ENCODE measurements at regions not wholly inside any gene's neighbourhood (a gene's known extent, or its start where the extent isn't known, plus 50 kb on each side); places are given as distances from the start of the nearest gene placed in this dataset.
A peak's percentile ranks its signal among the peaks of the same experiment; 100 is the strongest.

DNA sequence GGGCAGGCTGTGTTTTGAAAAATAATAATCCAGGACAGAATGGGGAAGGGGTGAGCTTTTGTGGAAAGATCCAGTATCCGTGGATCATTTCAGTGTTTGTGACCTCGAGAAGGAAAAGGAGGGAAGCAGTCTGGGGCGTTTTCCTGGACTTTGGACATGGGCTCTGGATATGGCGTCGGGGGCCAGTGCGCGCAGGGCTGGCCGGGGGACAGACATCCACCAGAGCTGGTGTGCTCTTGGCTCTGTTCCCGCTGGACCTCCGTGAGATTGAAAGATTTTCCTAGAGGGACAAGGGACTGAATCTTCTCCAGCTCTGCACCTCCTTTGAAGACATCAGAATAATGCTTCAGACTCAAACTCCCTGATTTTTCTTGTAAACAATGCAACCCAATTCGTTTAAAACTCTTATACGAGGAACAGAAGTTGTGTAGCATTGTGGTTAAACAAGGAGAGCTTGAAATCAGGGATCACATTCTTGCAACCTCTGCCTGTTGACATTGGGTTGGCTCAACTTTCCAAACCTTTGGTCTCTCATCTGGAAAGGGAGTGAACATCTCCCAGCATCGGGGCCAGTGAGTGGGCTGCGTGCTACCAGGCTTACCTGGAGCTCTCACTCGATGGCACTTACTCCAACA is 75.9 kb downstream of the C16orf95 start:
- DNase-seq (ENCODE audit: low read depth in 2 of 2) = no peak

DNA sequence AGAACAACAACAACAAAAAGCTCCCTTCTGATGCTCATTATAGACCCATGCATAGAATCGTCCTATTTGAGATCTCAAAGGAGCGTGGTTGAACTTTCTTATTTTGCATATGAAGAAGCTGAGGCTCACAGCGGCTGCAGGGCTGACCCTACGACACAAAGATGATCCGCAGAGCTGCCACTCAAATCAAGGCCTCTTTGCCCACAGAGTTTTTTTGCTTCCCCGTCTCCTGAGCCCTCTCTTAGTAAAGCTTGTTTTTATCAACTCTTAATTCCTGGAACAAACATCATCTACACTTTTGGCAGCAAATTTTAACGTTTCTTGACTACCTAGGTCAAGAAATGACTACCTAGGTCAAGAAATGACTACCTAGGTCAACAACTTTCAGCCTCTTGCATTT is 73.7 kb downstream of the C16orf95 start:
- DNase-seq (ENCODE audit: low read depth in 2 of 2) = no peak

DNA sequence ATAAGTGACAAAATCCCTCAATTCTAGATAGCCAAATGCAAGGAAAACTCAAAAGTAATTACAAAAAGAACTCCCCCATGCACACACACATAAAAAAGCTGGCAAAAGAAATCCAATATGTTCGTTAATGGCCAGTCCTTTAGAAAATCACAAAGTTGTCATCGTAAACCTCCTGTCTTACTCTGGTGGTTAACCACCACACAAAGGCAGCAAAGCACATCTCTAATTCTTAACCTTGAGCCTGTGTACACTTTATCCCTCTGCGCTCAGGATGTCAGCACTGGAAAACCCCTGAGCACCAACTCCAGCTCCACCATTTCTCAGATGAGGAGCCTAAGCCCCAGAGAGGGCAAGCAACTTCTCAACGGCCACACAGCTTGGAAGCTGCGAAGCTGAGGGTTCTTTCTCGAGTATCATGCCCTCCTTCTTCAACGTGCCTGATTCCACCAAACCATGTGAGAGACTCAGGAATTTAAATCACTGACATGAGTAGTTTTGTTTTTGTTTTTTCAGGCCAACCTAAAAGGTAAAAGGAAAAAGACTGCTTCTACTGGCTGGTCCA is 72.5 kb downstream of the C16orf95 start:
- DNase-seq (ENCODE audit: low read depth in 2 of 2) = no peak

DNA sequence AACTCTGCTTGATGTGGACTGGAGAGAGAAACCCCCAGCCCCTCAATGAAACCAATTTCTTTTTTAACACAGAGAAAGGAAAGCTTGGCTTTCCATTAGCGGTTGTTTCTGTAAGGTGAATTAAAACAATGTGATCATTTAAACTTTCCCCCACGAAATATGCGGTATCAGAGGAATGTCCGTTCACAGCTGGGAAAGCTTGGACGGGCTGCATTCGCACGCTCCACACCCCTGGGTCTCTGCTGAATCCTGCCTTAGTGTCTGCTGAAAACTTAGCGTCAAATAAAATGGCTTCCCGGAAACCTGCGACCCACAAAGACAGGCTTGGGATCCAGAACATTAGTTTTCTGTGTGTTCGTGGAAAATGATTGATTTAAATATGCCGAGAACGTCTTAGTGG is 71.7 kb downstream of the C16orf95 start:
- no peak for DNase-seq (ENCODE audit: low read depth in 2 of 2)

DNA sequence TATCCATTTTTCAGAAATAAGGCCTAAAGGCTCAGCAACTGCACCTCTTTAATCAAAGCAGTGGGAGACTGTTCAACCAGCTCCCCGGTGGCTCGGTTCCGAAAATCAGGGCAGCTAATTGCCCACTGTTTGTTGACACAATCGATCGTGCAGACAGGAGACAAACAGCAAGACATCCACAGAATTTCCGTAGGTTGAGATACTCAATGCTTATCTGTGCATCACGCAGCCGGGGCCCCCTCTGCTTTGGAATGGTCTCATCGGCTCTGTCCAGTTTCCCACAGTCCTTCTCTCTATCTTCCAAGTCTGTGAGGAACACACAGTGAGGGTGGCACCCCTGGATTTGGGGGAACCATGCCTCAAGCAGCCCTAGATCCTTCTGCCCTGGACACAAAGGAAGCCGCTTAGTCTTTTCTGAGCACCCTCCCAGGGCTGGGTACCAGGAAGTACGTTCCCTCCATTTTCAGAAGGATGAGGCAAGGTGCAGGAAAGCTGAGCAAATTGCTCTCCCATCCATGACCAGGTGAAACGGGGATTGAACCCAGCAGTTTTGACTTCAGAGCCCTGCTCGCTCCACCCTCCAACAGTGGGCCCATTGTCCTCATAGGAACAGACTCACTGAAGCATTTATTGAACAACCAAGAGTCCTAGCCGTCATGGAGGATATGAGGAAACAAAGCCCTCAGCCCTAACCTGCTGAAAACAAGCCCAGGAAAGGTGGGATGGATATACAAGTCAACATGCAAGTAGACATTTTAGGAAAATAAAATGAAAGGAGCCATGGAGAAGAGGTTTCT is 70.7 kb downstream of the C16orf95 start:
- DNase-seq (ENCODE audit: low read depth in 2 of 2) = no peak

GRCh38 chr16:87248714-87249113 is 68.5 kb downstream of the C16orf95 start:
- DNase-seq (ENCODE audit: low read depth in 2 of 2) = no peak

DNA sequence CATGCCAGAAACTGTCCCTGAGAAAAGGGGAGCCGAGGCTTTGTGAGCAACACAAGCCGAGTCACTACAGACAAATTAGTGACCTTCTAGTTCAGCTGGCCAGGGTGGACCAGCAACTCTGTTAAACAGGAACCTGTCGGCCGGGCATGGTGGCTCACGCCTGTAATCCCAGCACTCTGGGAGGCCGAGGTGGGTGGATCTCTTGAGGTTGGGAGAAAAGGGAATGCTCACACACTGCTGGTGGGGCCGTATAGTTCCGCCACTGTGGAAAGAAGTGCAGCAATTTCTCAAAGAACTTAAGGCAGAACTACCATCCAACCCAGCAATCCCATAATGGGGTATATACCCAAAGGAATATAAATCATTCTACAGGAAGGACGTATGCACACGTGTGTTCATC is 67.8 kb downstream of the C16orf95 start:
- no peak for DNase-seq (ENCODE audit: low read depth in 2 of 2)

- no peak for DNase-seq (ENCODE audit: low read depth in 2 of 2)
Measured at GRCh38 chr16:87250431-87250960, 66.7 kb downstream of the C16orf95 start.

- peak in 1 of 2 donors; percentile 5 for DNase-seq (ENCODE audit: low read depth in 2 of 2)
Measured at GRCh38 chr16:87252269-87252970, 64.8 kb downstream of the C16orf95 start.
